Naive thymus-derived CD8-positive, alpha-beta T cell (primary cell): ENCODE measurements at regions not wholly inside any gene's neighbourhood (a gene's known extent, or its start where the extent isn't known, plus 50 kb on each side); places are given as distances from the start of the nearest gene placed in this dataset.
"Not testable (repeated sequence)": the region's sequence is repeated elsewhere in the genome, so short reads cannot be mapped to it uniquely, and the experiment has no call there.

Experiments
- ATAC-seq, 2 donors: fragments of 150-1000 bp; cut with Tn5 transposase in 1 of 2; sonication (Bioruptor Pico), chemical (Tn5 transposase) in 1 of 2; 1 replicate in 1 of 2; 2 replicates in 1 of 2; pipeline ENCODE4 v1.10.0; 2021; ENCODE audit warnings: mild to moderate bottlenecking in 2 of 2, moderate library complexity in 2 of 2
- POLR2A ChIA-PET: fragments of 350-600 bp; sonication (Branson Sonifier 250); formaldehyde crosslinking; loops from one replicate; lab custom pipeline; 2021; ENCODE audit warnings: antibody characterized with exemption; lab: Charles Lee
- DNase-seq, 10 donors: peaks; one replicate each; pipeline versions ENCODE4 v3.0.0 to v3.0.0-alpha.2; 2020 to 2022
- H3K27ac Mint-ChIP-seq, 10 donors: one replicate each; pipeline ENCODE4 v1.8.0; 2020 to 2022; ENCODE audit warnings: mild to moderate bottlenecking in 10 of 10, mixed read lengths in 10 of 10, moderate library complexity in 4 of 10, inconsistent platforms in 1 of 10
- H3K27me3 Mint-ChIP-seq, 5 donors: one replicate each; pipeline ENCODE4 v1.8.0; 2021 to 2022; ENCODE audit warnings: mixed read lengths in 5 of 5
- H3K36me3 Mint-ChIP-seq, 3 donors: one replicate each; pipeline ENCODE4 v1.8.0; 2020 to 2022; ENCODE audit warnings: mixed read lengths in 3 of 3, mild to moderate bottlenecking in 2 of 3, inconsistent platforms in 1 of 3
- H3K4me1 Mint-ChIP-seq, 4 donors: one replicate each; pipeline ENCODE4 v1.8.0; 2021 to 2022; ENCODE audit warnings: mixed read lengths in 4 of 4
- H3K4me3 Mint-ChIP-seq, 10 donors: one replicate each; pipeline ENCODE4 v1.8.0; 2020 to 2022; ENCODE audit warnings: mild to moderate bottlenecking in 10 of 10, mixed read lengths in 10 of 10, moderate library complexity in 6 of 10, inconsistent platforms in 1 of 10
- H3K9me3 Mint-ChIP-seq, 9 donors: one replicate each; pipeline ENCODE4 v1.8.0; 2020 to 2022; ENCODE audit warnings: mixed read lengths in 9 of 9, mild to moderate bottlenecking in 3 of 9, inconsistent platforms in 1 of 9, moderate library complexity in 1 of 9

GRCh38 chr2:109047569-109047968 lies 58.5 kb upstream of the EDAR start:
- POLR2A ChIA-PET: interaction anchor here (1.0 to 6.5 kb wide), 5 partner anchors 9 to 18 kb away, joined by 3 to 52 read pairs (median 5); no protein-coding TSS in a partner anchor
- DNase-seq, ATAC-seq, H3K27me3 Mint-ChIP-seq, H3K36me3 Mint-ChIP-seq, H3K9me3 Mint-ChIP-seq: not testable (repeated sequence)
- Mint-ChIP-seq H3K27ac (peak overlapping the region in 6 of 10 donors; percentile 14 to 91 (median 58)), H3K4me3 (peak overlapping the region in 1 of 10 donors; percentile 53), H3K4me1 (peaks cover 18 to 53% (median 31%) of the 10 kb centered on the region in 4 donors)

- H3K36me3 Mint-ChIP-seq: no peaks in the 10 kb centered on the region
- no peaks in the 10 kb centered on the region for H3K9me3 Mint-ChIP-seq
- ATAC-seq (peak in 1 of 2 donors; percentile 61), DNase-seq (no peak)
- H3K4me1 Mint-ChIP-seq: peaks cover 18 to 59% (median 32%) of the 10 kb centered on the region in 4 donors
- POLR2A ChIA-PET: interaction anchor here (1.0 to 6.5 kb wide), 4 partner anchors 9 to 18 kb away, joined by 3 to 52 read pairs (median 6); no protein-coding TSS in a partner anchor
- H3K4me3 Mint-ChIP-seq: peak overlapping the region in 7 of 10 donors; percentile 12 to 81 (median 66)
- no peaks in the 10 kb centered on the region for H3K27me3 Mint-ChIP-seq
- peak overlapping the region in 8 of 10 donors; percentile 10 to 91 (median 56) for H3K27ac Mint-ChIP-seq
Observed at GRCh38 chr2:109046925-109047508, 58.0 kb upstream of the EDAR start.

GRCh38 chr2:109045505-109045904 lies 56.5 kb upstream of the EDAR start:
- Mint-ChIP-seq H3K4me3 (peak overlapping the region in 8 of 10 donors; percentile 40 to 78 (median 59)), H3K27ac (peak overlapping the region in 7 of 10 donors; percentile 57 to 85 (median 68)), H3K9me3 (no peaks in the 10 kb centered on the region), H3K27me3 (no peaks in the 10 kb centered on the region), H3K36me3 (no peaks in the 10 kb centered on the region), H3K4me1 (peaks cover 18 to 53% (median 32%) of the 10 kb centered on the region in 4 donors)
- POLR2A ChIA-PET: interaction anchor here (0.7 to 6.5 kb wide), 3 partner anchors 14 to 48 kb away, joined by 3 to 52 read pairs (median 3); no protein-coding TSS in a partner anchor
- no peak for ATAC-seq
- no peak for DNase-seq

GRCh38 chr2:109038992-109039391 lies 50.0 kb upstream of the EDAR start:
- H3K4me1 Mint-ChIP-seq: peaks cover 18 to 40% (median 34%) of the 10 kb centered on the region in 4 donors

More at GRCh38 chr2:109038992-109039391, 50.0 kb upstream of the EDAR start:
- POLR2A ChIA-PET: interaction anchor here (1.3 to 1.5 kb wide), 2 partner anchors 9 to 19 kb away, joined by 3 to 5 read pairs; no protein-coding TSS in a partner anchor
- DNase-seq (no peak), ATAC-seq (no peak)
- Mint-ChIP-seq H3K4me3 (no peak overlapping the region), H3K27me3 (no peaks in the 10 kb centered on the region), H3K9me3 (peaks cover 0 to 1% (median 0%) of the 10 kb centered on the region in 9 donors), H3K36me3 (peaks cover 0 to 2% (median 0%) of the 10 kb centered on the region in 3 donors), H3K27ac (no peak overlapping the region)
